ENCODE measurements at regions not wholly inside any gene's neighbourhood (a gene's known extent, or its start where the extent isn't known, plus 50 kb on each side); places are given as distances from the start of the nearest gene placed in this dataset.

DNA sequence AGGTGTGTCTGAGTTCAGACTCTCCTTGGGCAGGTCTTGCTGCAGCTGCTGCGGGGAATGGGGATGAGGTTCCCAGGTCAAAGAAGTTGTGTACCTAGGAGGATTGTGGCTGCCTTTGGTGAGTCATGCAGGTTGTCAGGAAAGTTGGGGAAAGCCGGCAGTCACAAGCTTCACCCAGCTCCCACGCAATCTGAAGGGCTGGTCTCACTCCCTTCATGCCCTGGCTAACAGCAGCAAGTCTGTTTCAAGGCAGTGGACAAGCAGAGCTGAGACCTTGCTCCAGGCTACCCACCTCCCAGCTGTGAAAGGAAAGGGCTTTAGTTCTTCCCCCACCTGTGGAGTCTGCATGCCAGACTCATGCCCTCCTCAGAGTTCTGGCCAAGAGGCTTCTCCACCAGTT is 287.2 kb downstream of the DTHD1 start:
- TF ChIP-seq, protein P1, sequence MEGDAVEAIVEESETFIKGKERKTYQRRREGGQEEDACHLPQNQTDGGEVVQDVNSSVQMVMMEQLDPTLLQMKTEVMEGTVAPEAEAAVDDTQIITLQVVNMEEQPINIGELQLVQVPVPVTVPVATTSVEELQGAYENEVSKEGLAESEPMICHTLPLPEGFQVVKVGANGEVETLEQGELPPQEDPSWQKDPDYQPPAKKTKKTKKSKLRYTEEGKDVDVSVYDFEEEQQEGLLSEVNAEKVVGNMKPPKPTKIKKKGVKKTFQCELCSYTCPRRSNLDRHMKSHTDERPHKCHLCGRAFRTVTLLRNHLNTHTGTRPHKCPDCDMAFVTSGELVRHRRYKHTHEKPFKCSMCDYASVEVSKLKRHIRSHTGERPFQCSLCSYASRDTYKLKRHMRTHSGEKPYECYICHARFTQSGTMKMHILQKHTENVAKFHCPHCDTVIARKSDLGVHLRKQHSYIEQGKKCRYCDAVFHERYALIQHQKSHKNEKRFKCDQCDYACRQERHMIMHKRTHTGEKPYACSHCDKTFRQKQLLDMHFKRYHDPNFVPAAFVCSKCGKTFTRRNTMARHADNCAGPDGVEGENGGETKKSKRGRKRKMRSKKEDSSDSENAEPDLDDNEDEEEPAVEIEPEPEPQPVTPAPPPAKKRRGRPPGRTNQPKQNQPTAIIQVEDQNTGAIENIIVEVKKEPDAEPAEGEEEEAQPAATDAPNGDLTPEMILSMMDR (IDR thresholded peaks at IDR 0.05; ENCODE audit: borderline replicate concordance, extremely low read depth, low read length, poor library complexity, severe bottlenecking), result no peak
- no peak for TF ChIP-seq EZH2 (IDR thresholded peaks at IDR 0.05; ENCODE audit: borderline replicate concordance, low read depth, low read length, severe bottlenecking)
